DND-41 (cell line): ENCODE measurements at regions not wholly inside any gene's neighbourhood (a gene's known extent, or its start where the extent isn't known, plus 50 kb on each side); places are given as distances from the start of the nearest gene placed in this dataset.

Experiments used
- ATAC-seq: fragments of 200-7000 bp; cut with Tn5 transposase; 3 replicates; pipeline ENCODE4 v1.9.1; 2021; ENCODE audit warnings: low read depth; ENCODE audit not compliant: insufficient read depth
- DNase-seq: peaks from one replicate; pipeline ENCODE4 v3.0.0-alpha.2; 2020
- H2AFZ ChIP-seq: 2 replicates; pipeline ENCODE4 v1.6.0; 2012; ENCODE audit warnings: low read depth, low read length
- H3K27ac ChIP-seq: 2 replicates; pipeline ENCODE4 v1.5.1; 2012; ENCODE audit warnings: low read length, inconsistent platforms
- H3K27me3 ChIP-seq: fragments of 200-600 bp; sonication (generic); 2 replicates; pipeline ENCODE4 v1.6.0; 2012; ENCODE audit warnings: low read length, mild to moderate bottlenecking, inconsistent platforms; ENCODE audit not compliant: insufficient read depth, poor library complexity
- H3K36me3 ChIP-seq: 2 replicates; pipeline ENCODE4 v1.5.1; 2012; ENCODE audit warnings: low read length, inconsistent platforms; ENCODE audit not compliant: insufficient read depth
- H3K4me1 ChIP-seq: 2 replicates; pipeline ENCODE4 v1.5.1; 2012; ENCODE audit warnings: mild to moderate bottlenecking, low read length; ENCODE audit not compliant: insufficient read depth
- H3K4me2 ChIP-seq: 2 replicates; pipeline ENCODE4 v1.6.0; 2012; ENCODE audit warnings: mild to moderate bottlenecking, moderate library complexity, low read length, inconsistent platforms; ENCODE audit not compliant: insufficient read depth
- H3K4me3 ChIP-seq, 2 experiments: fragments of 200-600 bp in 1 of 2; shearing (Covaris generic) in 1 of 2; 2 replicates each; pipeline ENCODE4 v1.5.1; 2012 to 2016; ENCODE audit warnings: inconsistent platforms in 2 of 2, low read length in 2 of 2, mild to moderate bottlenecking in 2 of 2, low read depth in 1 of 2, moderate library complexity in 1 of 2
- H3K79me2 ChIP-seq: 2 replicates; pipeline ENCODE4 v1.6.0; 2012; ENCODE audit warnings: low read length, inconsistent platforms; ENCODE audit not compliant: insufficient read depth
- H3K9ac ChIP-seq: 2 replicates; pipeline ENCODE4 v1.6.0; 2012; ENCODE audit warnings: low read depth, mild to moderate bottlenecking, inconsistent platforms, low read length, moderate library complexity
- H3K9me3 ChIP-seq: 2 replicates; pipeline ENCODE4 v1.5.1; 2012; ENCODE audit warnings: low read length, moderate library complexity, mild to moderate bottlenecking, inconsistent platforms; ENCODE audit not compliant: insufficient read depth, severe bottlenecking
- H4K20me1 ChIP-seq: 2 replicates; pipeline ENCODE4 v1.6.0; 2012; ENCODE audit warnings: low read length; ENCODE audit not compliant: insufficient read depth
- CTCF ChIP-seq: IDR thresholded peaks from 2 replicates; pipeline ENCODE4 v1.5.1; 2012; ENCODE audit warnings: borderline replicate concordance, low read length, moderate library complexity, mild to moderate bottlenecking; ENCODE audit not compliant: poor library complexity, severe bottlenecking; ENCODE audit errors: extremely low read depth
- EZH2 ChIP-seq: IDR thresholded peaks from 3 replicates; pipeline ENCODE4 v1.6.1; 2012; ENCODE audit warnings: borderline replicate concordance, low read depth, mild to moderate bottlenecking, moderate library complexity, low read length, inconsistent platforms; ENCODE audit not compliant: severe bottlenecking

- H3K79me2 ChIP-seq: no peaks in the 10 kb centered on the region
- no peaks in the 10 kb centered on the region for H3K36me3 ChIP-seq
- no peaks in the 10 kb centered on the region for H4K20me1 ChIP-seq
- peaks cover 2% of the 10 kb centered on the region for H3K9me3 ChIP-seq
- no peak overlapping the region for H2AFZ ChIP-seq
- ATAC-seq: no peak
- H3K27me3 ChIP-seq: peaks cover 5% of the 10 kb centered on the region
- no peaks in the 10 kb centered on the region for H3K4me1 ChIP-seq
- H3K9ac ChIP-seq: no peak overlapping the region
- no peak overlapping the region for H3K4me3 ChIP-seq
- no peak overlapping the region for H3K4me2 ChIP-seq
- no peak overlapping the region for H3K27ac ChIP-seq
- no peak for TF ChIP-seq CTCF
- TF ChIP-seq EZH2: no peak
- DNase-seq: no peak
These were observed 600.6 kb downstream of the PTPRU start for GRCh38 chr1:29836651-29837646.

- H3K9ac ChIP-seq: no peak overlapping the region
- ATAC-seq (no peak), DNase-seq (no peak)
- H3K4me3 ChIP-seq: no peak overlapping the region
- no peaks in the 10 kb centered on the region for H3K36me3 ChIP-seq
- H2AFZ ChIP-seq: no peak overlapping the region
- H3K27ac ChIP-seq: no peak overlapping the region
- no peaks in the 10 kb centered on the region for H3K4me1 ChIP-seq
- peaks cover 5% of the 10 kb centered on the region for H3K27me3 ChIP-seq
- no peak for TF ChIP-seq CTCF
- TF ChIP-seq EZH2: no peak
- no peaks in the 10 kb centered on the region for H3K79me2 ChIP-seq
- peaks cover under 1% of the 10 kb centered on the region for H3K9me3 ChIP-seq
- H3K4me2 ChIP-seq: no peak overlapping the region
- no peaks in the 10 kb centered on the region for H4K20me1 ChIP-seq
These were observed 599.6 kb downstream of the PTPRU start for GRCh38 chr1:29835874-29836273.

GRCh38 chr1:29835406-29835805, 599.1 kb downstream of the PTPRU start:
- no peaks in the 10 kb centered on the region for H3K9me3 ChIP-seq
- H3K4me1 ChIP-seq: no peaks in the 10 kb centered on the region
- DNase-seq (no peak), ATAC-seq (no peak)
- no peaks in the 10 kb centered on the region for H3K79me2 ChIP-seq
- H3K36me3 ChIP-seq: no peaks in the 10 kb centered on the region
- H3K9ac ChIP-seq: no peak overlapping the region
- H3K27me3 ChIP-seq: peaks cover 5% of the 10 kb centered on the region
- H4K20me1 ChIP-seq: no peaks in the 10 kb centered on the region
- no peak overlapping the region for H3K4me2 ChIP-seq
- H2AFZ ChIP-seq: no peak overlapping the region
- no peak overlapping the region for H3K27ac ChIP-seq
- no peak for TF ChIP-seq CTCF
- TF ChIP-seq EZH2: no peak
- H3K4me3 ChIP-seq: no peak overlapping the region
